IMR-90 (cell line): ENCODE measurements at regions not wholly inside any gene's neighbourhood (a gene's known extent, or its start where the extent isn't known, plus 50 kb on each side); places are given as distances from the start of the nearest gene placed in this dataset.

Source experiments
- ATAC-seq: fragments of 200-7000 bp; cut with Tn5 transposase; 2 replicates; pipeline ENCODE4 v1.9.1; 2020; ENCODE audit warnings: low read depth, mild to moderate bottlenecking, moderate library complexity
- BruUV-seq: library from RNA; stranded (reverse); fragments of 400-500 nt; replicated peaks from 2 replicates; lab custom pipeline; 2021; lab: Mats Ljungman, UMichigan
- CTCF ChIA-PET: fragments of 300-600 bp; formaldehyde crosslinking; extraction: SDS; loops from one replicate; lab custom pipeline; 2021; ENCODE audit warnings: antibody characterized with exemption; lab: Yijun Ruan, JAX
- POLR2A ChIA-PET: fragments of 300-600 bp; sonication (Branson Sonifier 250); formaldehyde crosslinking; loops from one replicate; lab custom pipeline; 2022; ENCODE audit warnings: antibody characterized with exemption; ENCODE audit not compliant: unreplicated experiment; lab: Charles Lee
- DNase-seq: peaks from one replicate; pipeline ENCODE4 v3.0.0; 2013
- H2AFZ ChIP-seq: replicated peaks from 2 replicates; pipeline ENCODE3; 2013; ENCODE audit warnings: low read length, mild to moderate bottlenecking; ENCODE audit not compliant: poor library complexity
- H2AK5ac ChIP-seq: 2 replicates; pipeline ENCODE4 v1.6.1; 2013; ENCODE audit warnings: low read depth, low read length, inconsistent platforms
- H2AK9ac ChIP-seq: replicated peaks from 2 replicates; pipeline ENCODE3; 2013; ENCODE audit warnings: mild to moderate bottlenecking, low read depth, low read length, moderate library complexity; ENCODE audit not compliant: poor library complexity
- H2BK120ac ChIP-seq: 2 replicates; pipeline ENCODE4 v1.6.1; 2013; ENCODE audit warnings: low read depth, low read length, inconsistent platforms
- H2BK15ac ChIP-seq: 3 replicates; pipeline ENCODE4 v1.6.1; 2013; ENCODE audit warnings: low read depth, low read length, inconsistent platforms
- H2BK20ac ChIP-seq: 2 replicates; pipeline ENCODE4 v1.6.1; 2013; ENCODE audit warnings: low read depth, mild to moderate bottlenecking, inconsistent platforms, low read length, moderate library complexity
- H2BK5ac ChIP-seq: 2 replicates; pipeline ENCODE4 v1.6.1; 2013; ENCODE audit warnings: mild to moderate bottlenecking, low read depth, low read length, inconsistent platforms; ENCODE audit not compliant: poor library complexity, severe bottlenecking
- H3K14ac ChIP-seq: replicated peaks from 2 replicates; pipeline ENCODE4 v1.6.1; 2013; ENCODE audit warnings: low read depth, low read length, inconsistent platforms
- H3K18ac ChIP-seq: 2 replicates; pipeline ENCODE4 v1.6.1; 2013; ENCODE audit warnings: low read depth, low read length, control low read depth
- H3K23ac ChIP-seq: 2 replicates; pipeline ENCODE4 v1.6.1; 2013; ENCODE audit warnings: low read depth, low read length, inconsistent platforms
- H3K27ac ChIP-seq: 2 replicates; pipeline ENCODE4 v1.5.1; 2013; ENCODE audit warnings: mild to moderate bottlenecking, control low read depth, low read length; ENCODE audit not compliant: insufficient read depth
- H3K27me3 ChIP-seq: 2 replicates; pipeline ENCODE4 v1.6.1; 2013; ENCODE audit warnings: low read length; ENCODE audit not compliant: control insufficient read depth, insufficient read depth
- H3K36me3 ChIP-seq: 2 replicates; pipeline ENCODE4 v1.6.1; 2013; ENCODE audit warnings: low read length, mixed read lengths; ENCODE audit not compliant: control insufficient read depth, insufficient read depth
- H3K4ac ChIP-seq: 2 replicates; pipeline ENCODE4 v1.6.1; 2013; ENCODE audit warnings: low read depth, low read length, inconsistent platforms
- H3K4me1 ChIP-seq: 2 replicates; pipeline ENCODE4 v1.6.1; 2013; ENCODE audit warnings: low read length, mixed read lengths; ENCODE audit not compliant: control insufficient read depth, insufficient read depth
- H3K4me2 ChIP-seq: 2 replicates; pipeline ENCODE4 v1.6.1; 2013; ENCODE audit warnings: low read depth, mild to moderate bottlenecking, control low read depth, low read length, moderate library complexity
- H3K4me3 ChIP-seq: 2 replicates; pipeline ENCODE4 v1.5.1; 2013; ENCODE audit warnings: low read depth, mild to moderate bottlenecking, control low read depth, low read length, moderate library complexity; ENCODE audit not compliant: insufficient read depth
- H3K56ac ChIP-seq: 2 replicates; pipeline ENCODE4 v1.6.1; 2013; ENCODE audit warnings: low read length, inconsistent platforms; ENCODE audit not compliant: insufficient read depth; ENCODE audit errors: extremely low read depth
- H3K79me1 ChIP-seq, 2 experiments: 2 replicates each; pipeline ENCODE4 v1.6.1; 2013; ENCODE audit warnings: low read length in 2 of 2, inconsistent platforms in 1 of 2, low read depth in 1 of 2
- H3K9ac ChIP-seq: 2 replicates; pipeline ENCODE4 v1.6.1; 2013; ENCODE audit warnings: low read depth, low read length, control low read depth
- H3K9me1 ChIP-seq: 2 replicates; pipeline ENCODE4 v1.6.1; 2013; ENCODE audit warnings: low read length, inconsistent platforms; ENCODE audit not compliant: insufficient read depth
- H3K9me3 ChIP-seq: 2 replicates; pipeline ENCODE4 v1.6.1; 2013; ENCODE audit warnings: low read length; ENCODE audit not compliant: control insufficient read depth, insufficient read depth
- H4K20me1 ChIP-seq: 2 replicates; pipeline ENCODE4 v1.6.1; 2013; ENCODE audit warnings: low read length, inconsistent platforms; ENCODE audit not compliant: insufficient read depth
- H4K5ac ChIP-seq: 2 replicates; pipeline ENCODE4 v1.6.1; 2013; ENCODE audit warnings: mild to moderate bottlenecking, low read depth, low read length, control low read depth
- H4K8ac ChIP-seq, 2 experiments: 2 replicates each; pipeline ENCODE4 v1.6.1; 2013; ENCODE audit warnings: low read depth in 2 of 2, low read length in 2 of 2, control low read depth in 1 of 2, inconsistent platforms in 1 of 2
- H4K91ac ChIP-seq: 2 replicates; pipeline ENCODE4 v1.6.1; 2013; ENCODE audit warnings: low read depth, low read length, inconsistent platforms; ENCODE audit not compliant: insufficient read depth
- BHLHE40 ChIP-seq: fragments of 150-350 bp; IDR thresholded peaks from 2 replicates; pipeline ENCODE4 v1.6.1; 2016; ENCODE audit warnings: mild to moderate bottlenecking, low read depth, low read length
- CEBPB ChIP-seq: IDR thresholded peaks from 2 replicates; pipeline ENCODE4 v1.6.1; 2012; ENCODE audit warnings: low read depth, low read length, improper control_type of control experiment
- CHD1 ChIP-seq: IDR thresholded peaks from 2 replicates; pipeline ENCODE4 v1.6.1; 2012; ENCODE audit warnings: low read depth, low read length, improper control_type of control experiment
- FOS ChIP-seq: fragments of 150-350 bp; IDR thresholded peaks from 2 replicates; pipeline ENCODE4 v1.6.1; 2016; ENCODE audit warnings: low read depth, low read length
- MAFK ChIP-seq: IDR thresholded peaks from 2 replicates; pipeline ENCODE4 v1.6.1; 2012; ENCODE audit warnings: low read depth, low read length, improper control_type of control experiment
- MAZ ChIP-seq: IDR thresholded peaks from 2 replicates; pipeline ENCODE4 v1.6.1; 2012; ENCODE audit warnings: low read depth, mild to moderate bottlenecking, low read length, improper control_type of control experiment, moderate library complexity, borderline replicate concordance
- POLR2A ChIP-seq: IDR thresholded peaks from 2 replicates; pipeline ENCODE4 v1.6.1; 2012; ENCODE audit warnings: mild to moderate bottlenecking, low read depth, low read length
- RAD21 ChIP-seq: IDR thresholded peaks from 2 replicates; pipeline ENCODE4 v1.6.1; 2012; ENCODE audit warnings: low read length, improper control_type of control experiment
- RFX5 ChIP-seq: IDR thresholded peaks from 2 replicates; pipeline ENCODE4 v1.8.0; 2012; ENCODE audit warnings: low read depth, mild to moderate bottlenecking, low read length, moderate library complexity
- SMC3 ChIP-seq: fragments of 150-350 bp; IDR thresholded peaks from 2 replicates; pipeline ENCODE4 v1.6.1; 2016; ENCODE audit warnings: low read depth, mild to moderate bottlenecking, antibody characterized with exemption, low read length, moderate library complexity
- WGBS, 2 experiments: methylation state at CpG; one replicate each; pipeline versions ENCODE4 v1.1.5 to v1.1.7; 2013; ENCODE audit warnings: missing lambda C conversion rate in 2 of 2; ENCODE audit not compliant: insufficient read length in 1 of 2; ENCODE audit errors: extremely low coverage in 2 of 2; 5-methylcytosine and 5-hydroxymethylcytosine counted together
- dilution Hi-C: fragments of 300-500 bp; cut with HindIII; formaldehyde crosslinking; loops from one replicate; pipeline ENCODE4 v1.14.3; 2018; ENCODE audit warnings: low sequenced_read_pairs; ENCODE audit not compliant: unreplicated experiment
- in situ Hi-C: fragments of 300-500 bp; cut with MboI; formaldehyde crosslinking; loops from 3 replicates; pipeline ENCODE4 v1.14.3; 2019; ENCODE audit warnings: low sequenced_read_pairs, inconsistent platforms, mixed read lengths
- intact Hi-C: fragments of 100-400 bp; cut with micrococcal nuclease; formaldehyde crosslinking; loops from 2 replicates; pipeline ENCODE4 v1.10.0; 2022
- TF ChIP-seq, protein P1 (sequence below): fragments of 150-350 bp; IDR thresholded peaks from 2 replicates; pipeline ENCODE4 v1.6.1; 2016; ENCODE audit warnings: low read depth, mild to moderate bottlenecking, low read length, moderate library complexity, borderline replicate concordance
- TF ChIP-seq, protein P2 (sequence below): conservative IDR thresholded peaks from 2 replicates; pipeline ENCODE4 v1.5.1; 2012; ENCODE audit warnings: mild to moderate bottlenecking, low read depth, low read length, improper control_type of control experiment
- TF ChIP-seq, protein P3 (sequence below): fragments of 150-350 bp; IDR thresholded peaks from 2 replicates; pipeline ENCODE4 v1.6.1; 2017; ENCODE audit warnings: mild to moderate bottlenecking, antibody characterized with exemption, low read length, low read depth

DNA sequence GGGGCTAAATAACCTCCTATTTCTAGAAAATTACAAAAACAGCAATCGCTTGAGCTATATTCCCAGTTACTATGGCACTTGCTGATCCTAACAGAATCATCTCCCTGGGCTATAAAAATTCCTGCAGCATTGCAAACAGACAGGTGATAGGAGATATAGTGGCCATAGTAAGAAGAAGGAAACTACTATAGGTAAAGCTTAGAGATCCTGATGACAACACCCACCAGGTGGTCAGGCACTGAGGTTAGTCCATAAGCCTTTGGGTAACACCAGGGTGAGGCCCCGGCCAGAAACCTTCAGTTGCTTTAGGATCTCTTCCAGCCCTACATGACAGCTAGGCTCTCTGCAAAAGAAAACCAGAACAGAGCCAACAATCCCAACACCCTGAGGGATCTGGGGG lies 197.9 kb upstream of the PPP1R2C start:
- H2BK15ac ChIP-seq: no peak overlapping the region
- no peak overlapping the region for H3K23ac ChIP-seq
- no peak for TF ChIP-seq SMC3
- TF ChIP-seq, protein P1, sequence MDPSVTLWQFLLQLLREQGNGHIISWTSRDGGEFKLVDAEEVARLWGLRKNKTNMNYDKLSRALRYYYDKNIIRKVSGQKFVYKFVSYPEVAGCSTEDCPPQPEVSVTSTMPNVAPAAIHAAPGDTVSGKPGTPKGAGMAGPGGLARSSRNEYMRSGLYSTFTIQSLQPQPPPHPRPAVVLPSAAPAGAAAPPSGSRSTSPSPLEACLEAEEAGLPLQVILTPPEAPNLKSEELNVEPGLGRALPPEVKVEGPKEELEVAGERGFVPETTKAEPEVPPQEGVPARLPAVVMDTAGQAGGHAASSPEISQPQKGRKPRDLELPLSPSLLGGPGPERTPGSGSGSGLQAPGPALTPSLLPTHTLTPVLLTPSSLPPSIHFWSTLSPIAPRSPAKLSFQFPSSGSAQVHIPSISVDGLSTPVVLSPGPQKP: no peak
- TF ChIP-seq BHLHE40: no peak
- TF ChIP-seq, protein P2, sequence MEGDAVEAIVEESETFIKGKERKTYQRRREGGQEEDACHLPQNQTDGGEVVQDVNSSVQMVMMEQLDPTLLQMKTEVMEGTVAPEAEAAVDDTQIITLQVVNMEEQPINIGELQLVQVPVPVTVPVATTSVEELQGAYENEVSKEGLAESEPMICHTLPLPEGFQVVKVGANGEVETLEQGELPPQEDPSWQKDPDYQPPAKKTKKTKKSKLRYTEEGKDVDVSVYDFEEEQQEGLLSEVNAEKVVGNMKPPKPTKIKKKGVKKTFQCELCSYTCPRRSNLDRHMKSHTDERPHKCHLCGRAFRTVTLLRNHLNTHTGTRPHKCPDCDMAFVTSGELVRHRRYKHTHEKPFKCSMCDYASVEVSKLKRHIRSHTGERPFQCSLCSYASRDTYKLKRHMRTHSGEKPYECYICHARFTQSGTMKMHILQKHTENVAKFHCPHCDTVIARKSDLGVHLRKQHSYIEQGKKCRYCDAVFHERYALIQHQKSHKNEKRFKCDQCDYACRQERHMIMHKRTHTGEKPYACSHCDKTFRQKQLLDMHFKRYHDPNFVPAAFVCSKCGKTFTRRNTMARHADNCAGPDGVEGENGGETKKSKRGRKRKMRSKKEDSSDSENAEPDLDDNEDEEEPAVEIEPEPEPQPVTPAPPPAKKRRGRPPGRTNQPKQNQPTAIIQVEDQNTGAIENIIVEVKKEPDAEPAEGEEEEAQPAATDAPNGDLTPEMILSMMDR: no peak
- no peak for TF ChIP-seq CHD1
- TF ChIP-seq FOS: no peak
- TF ChIP-seq RAD21: no peak
- TF ChIP-seq POLR2A: no peak
- no peak for TF ChIP-seq CEBPB
- no peak for TF ChIP-seq MAZ
- TF ChIP-seq, protein P3, sequence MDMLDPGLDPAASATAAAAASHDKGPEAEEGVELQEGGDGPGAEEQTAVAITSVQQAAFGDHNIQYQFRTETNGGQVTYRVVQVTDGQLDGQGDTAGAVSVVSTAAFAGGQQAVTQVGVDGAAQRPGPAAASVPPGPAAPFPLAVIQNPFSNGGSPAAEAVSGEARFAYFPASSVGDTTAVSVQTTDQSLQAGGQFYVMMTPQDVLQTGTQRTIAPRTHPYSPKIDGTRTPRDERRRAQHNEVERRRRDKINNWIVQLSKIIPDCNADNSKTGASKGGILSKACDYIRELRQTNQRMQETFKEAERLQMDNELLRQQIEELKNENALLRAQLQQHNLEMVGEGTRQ: no peak
- TF ChIP-seq MAFK: no peak
- no peak for TF ChIP-seq RFX5
- H3K14ac ChIP-seq: no peak overlapping the region
- POLR2A ChIA-PET: no interaction called here
- CTCF ChIA-PET: interaction anchor here (0.6 kb wide), 1 partner anchor 11 kb away, joined by 3 read pairs; no protein-coding TSS in a partner anchor
- H3K9me3 ChIP-seq: no peaks in the 10 kb centered on the region
- H2AK9ac ChIP-seq: no peak overlapping the region
- ATAC-seq (no peak), DNase-seq (no peak)
- H2BK5ac ChIP-seq: no peak overlapping the region
- no peak overlapping the region for H4K91ac ChIP-seq
- H2AK5ac ChIP-seq: no peak overlapping the region
- intact Hi-C loops (no loop called here), in situ Hi-C loops (no loop called here), dilution Hi-C loops (no loop called here)
- no peaks in the 10 kb centered on the region for H3K36me3 ChIP-seq
- H3K4me1 ChIP-seq: no peaks in the 10 kb centered on the region
- H3K27ac ChIP-seq: no peak overlapping the region
- H2AFZ ChIP-seq: no peak overlapping the region
- no CpG with 5 or more reads among the region's 2 CpGs for WGBS, 2 experiments
- no peak overlapping the region for H4K8ac ChIP-seq
- H3K4me2 ChIP-seq: no peak overlapping the region
- H4K5ac ChIP-seq: no peak overlapping the region
- H3K9me1 ChIP-seq: no peaks in the 10 kb centered on the region
- H3K27me3 ChIP-seq: no peaks in the 10 kb centered on the region
- H3K56ac ChIP-seq: no peak overlapping the region
- H2BK20ac ChIP-seq: no peak overlapping the region
- no peak overlapping the region for H3K9ac ChIP-seq
- no peak overlapping the region for H3K4me3 ChIP-seq
- H3K18ac ChIP-seq: no peak overlapping the region
- no peak overlapping the region for H3K4ac ChIP-seq
- BruUV-seq: no TSS peak
- no peaks in the 10 kb centered on the region for H4K20me1 ChIP-seq
- no peak overlapping the region for H2BK120ac ChIP-seq
- H3K79me1 ChIP-seq: no peaks in the 10 kb centered on the region
